Fibroblast of mammary gland (primary cell): ENCODE measurements at regions not wholly inside any gene's neighbourhood (a gene's known extent, or its start where the extent isn't known, plus 50 kb on each side); places are given as distances from the start of the nearest gene placed in this dataset.

Experiments used
- DNase-seq: peaks from one replicate; pipeline ENCODE4 v3.0.0-alpha.2; 2010; ENCODE audit warnings: low read depth
- H3K4me3 ChIP-seq: 2 replicates; pipeline ENCODE4 v1.5.1; 2011; ENCODE audit warnings: low read depth, mild to moderate bottlenecking, low read length, moderate library complexity; ENCODE audit not compliant: control insufficient read depth
- CTCF ChIP-seq: conservative IDR thresholded peaks from 2 replicates; pipeline ENCODE4 v1.5.1; 2011; ENCODE audit warnings: low read depth, low read length, inconsistent platforms; ENCODE audit not compliant: control insufficient read depth, insufficient read depth

- TF ChIP-seq CTCF, result no peak
- DNase-seq, result no peak
- H3K4me3 ChIP-seq, result no peak overlapping the region
Observed at GRCh38 chr5:106202035-106202434, 1468.7 kb downstream of the EFNA5 start.

- no peak overlapping the region for H3K4me3 ChIP-seq
- no peak for DNase-seq
- TF ChIP-seq CTCF, result no peak
Observed at GRCh38 chr5:106200971-106201370, 1469.8 kb downstream of the EFNA5 start.

- no peak for DNase-seq
- H3K4me3 ChIP-seq, result no peak overlapping the region
- TF ChIP-seq CTCF, result no peak
Observed at GRCh38 chr5:106195679-106196474, 1474.9 kb downstream of the EFNA5 start.

GRCh38 chr5:106189121-106189809 lies 1481.5 kb downstream of the EFNA5 start:
- no peak overlapping the region for H3K4me3 ChIP-seq
- TF ChIP-seq CTCF, result no peak
- no peak for DNase-seq

GRCh38 chr5:106185661-106186081 lies 1485.1 kb downstream of the EFNA5 start:
- no peak for TF ChIP-seq CTCF
- no peak for DNase-seq
- no peak overlapping the region for H3K4me3 ChIP-seq

- no peak overlapping the region for H3K4me3 ChIP-seq
- DNase-seq, result no peak
- no peak for TF ChIP-seq CTCF
Observed at GRCh38 chr5:106174903-106175302, 1495.8 kb downstream of the EFNA5 start.
